ENCODE measurements at regions not wholly inside any gene's neighbourhood (a gene's known extent, or its start where the extent isn't known, plus 50 kb on each side); places are given as distances from the start of the nearest gene placed in this dataset.

DNA sequence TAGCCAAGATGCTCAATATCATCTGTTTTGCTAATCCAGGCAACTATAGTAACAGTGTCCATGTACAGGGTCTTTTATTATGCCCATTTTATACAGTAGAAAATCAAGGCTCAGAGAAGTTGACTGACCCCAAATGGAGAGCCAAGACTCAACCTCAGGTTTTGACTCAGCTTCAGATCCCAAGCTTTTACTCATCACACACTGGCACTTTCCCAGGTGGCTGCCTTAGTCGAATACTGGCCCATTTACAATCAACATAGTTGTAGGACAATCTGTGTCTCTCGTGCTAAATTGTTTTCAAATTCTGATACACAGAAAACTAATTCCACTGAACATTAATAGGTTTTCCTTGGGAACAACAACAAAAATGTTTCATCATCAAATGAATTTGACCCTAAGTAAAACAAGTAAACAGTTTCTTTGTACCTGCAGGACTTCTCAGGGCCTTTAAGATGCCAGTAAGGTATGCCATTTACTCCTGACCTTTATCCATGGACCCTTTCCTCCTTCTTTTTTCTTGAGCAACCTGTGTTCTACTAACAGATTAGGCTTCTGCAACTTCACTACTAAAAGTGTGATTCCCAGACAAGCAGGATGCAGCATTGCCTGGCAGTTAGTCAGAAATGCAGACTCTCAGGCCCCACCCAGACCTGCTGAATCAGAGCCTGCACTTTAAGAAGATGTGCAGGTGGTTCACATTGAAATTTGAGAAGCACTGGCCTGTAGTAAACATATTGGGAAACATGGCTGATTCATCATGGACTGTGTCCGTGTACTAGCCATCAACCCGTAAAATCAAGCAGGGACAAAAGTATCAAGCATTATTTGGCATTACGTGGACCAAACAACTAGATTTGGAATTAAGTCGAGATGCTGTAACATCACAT lies 128.8 kb downstream of the RRAGC start:
- TF ChIP-seq POLR2A (IDR thresholded peaks at IDR 0.05) (no peak), CTCF (IDR thresholded peaks at IDR 0.05) (no peak)
